Embryonic facial prominence (tissue), 1 donor: ENCODE measurements at regions not wholly inside any gene's neighbourhood (a gene's known extent, or its start where the extent isn't known, plus 50 kb on each side); places are given as distances from the start of the nearest gene placed in this dataset.
A peak's percentile ranks its signal among the peaks of the same experiment; 100 is the strongest.

Experiments used
- DNase-seq: peaks from one replicate; pipeline ENCODE4 v3.0.0-alpha.2; 2016; ENCODE audit errors: extremely low spot score

GRCh38 chr12:74816398-74817175, 279.0 kb downstream of the ATXN7L3B start:
- DNase-seq: no peak

- no peak for DNase-seq
Observed at GRCh38 chr12:74817499-74817898, 279.9 kb downstream of the ATXN7L3B start.

GRCh38 chr12:74818412-74818811, 280.8 kb downstream of the ATXN7L3B start:
- no peak for DNase-seq

- DNase-seq: no peak
Observed at GRCh38 chr12:74820324-74820723, 282.7 kb downstream of the ATXN7L3B start.

- DNase-seq: no peak
Observed at GRCh38 chr12:74836567-74836966, 298.9 kb downstream of the ATXN7L3B start.

- DNase-seq: no peak
Observed at GRCh38 chr12:74846116-74846515, 308.5 kb downstream of the ATXN7L3B start.

- no peak for DNase-seq
Observed at GRCh38 chr12:74847169-74847568, 309.5 kb downstream of the ATXN7L3B start.

GRCh38 chr12:74848006-74848405, 310.4 kb downstream of the ATXN7L3B start:
- no peak for DNase-seq

- no peak for DNase-seq
Observed at GRCh38 chr12:74849801-74850200, 312.2 kb downstream of the ATXN7L3B start.

GRCh38 chr12:74871817-74872216, 334.2 kb downstream of the ATXN7L3B start:
- DNase-seq: no peak

GRCh38 chr12:74885775-74886174, 323.9 kb downstream of the KCNC2 start:
- no peak for DNase-seq

GRCh38 chr12:74889073-74889472, 320.6 kb downstream of the KCNC2 start:
- DNase-seq: no peak

- no peak for DNase-seq
Observed at GRCh38 chr12:74889563-74890236, 319.9 kb downstream of the KCNC2 start.

GRCh38 chr12:74890237-74890599, 319.4 kb downstream of the KCNC2 start:
- peak; percentile 8 for DNase-seq

GRCh38 chr12:74891083-74891668, 318.5 kb downstream of the KCNC2 start:
- no peak for DNase-seq

- no peak for DNase-seq
Observed at GRCh38 chr12:74892057-74892633, 317.5 kb downstream of the KCNC2 start.

GRCh38 chr12:74896186-74896585, 313.5 kb downstream of the KCNC2 start:
- no peak for DNase-seq

- DNase-seq: no peak
Observed at GRCh38 chr12:74897425-74898211, 312.0 kb downstream of the KCNC2 start.

GRCh38 chr12:74899031-74899829, 310.4 kb downstream of the KCNC2 start:
- DNase-seq: no peak

- DNase-seq: no peak
Observed at GRCh38 chr12:74900232-74900631, 309.4 kb downstream of the KCNC2 start.

GRCh38 chr12:74903522-74903921, 306.1 kb downstream of the KCNC2 start:
- DNase-seq: no peak
